ENCODE measurements at regions not wholly inside any gene's neighbourhood (a gene's known extent, or its start where the extent isn't known, plus 50 kb on each side); places are given as distances from the start of the nearest gene placed in this dataset.

GRCh38 chr1:232518349-232518748, 111.6 kb downstream of the SIPA1L2 start:
- CTCF ChIA-PET, result interaction anchor here (0.9 kb wide), 1 partner anchor 16 kb away, joined by 3 read pairs; no protein-coding TSS in a partner anchor
- Histone ChIP-seq H3K4me1 (ENCODE audit: control insufficient read depth in 1 of 2, insufficient read depth in 2 of 2, low read depth in 1 of 2, low read length in 1 of 2) (peaks cover 0 to 3% of the 10 kb centered on the region in 2 experiments; a peak in 2 of 4 replicates), H3K9ac (no peak overlapping the region), H3K4me2 (no peak overlapping the region), H3K27me3 (ENCODE audit: insufficient read depth) (no peaks in the 10 kb centered on the region), H2AFZ (ENCODE audit: low read depth) (no peak overlapping the region), H3K79me2 (ENCODE audit: insufficient read depth) (no peaks in the 10 kb centered on the region), H3K9me2 (no peaks in the 10 kb centered on the region), H4K20me1 (ENCODE audit: insufficient read depth) (no peaks in the 10 kb centered on the region), H3K9me3 (no peaks in the 10 kb centered on the region), H3K27ac (ENCODE audit: low read depth in 2 of 2, low read length in 1 of 2) (no peak overlapping the region), H3F3A (replicated peaks; ENCODE audit: insufficient read depth) (no peaks in the 10 kb centered on the region), H3K4me3 (ENCODE audit: low read depth in 2 of 2, low read length in 1 of 2) (no peak overlapping the region), H3K36me3 (replicated peaks in 1 of 2; ENCODE audit: control insufficient read depth in 1 of 2, insufficient read depth in 2 of 2, low read length in 1 of 2) (no peaks in the 10 kb centered on the region)
- DNase-seq, result no peak
- 68% methylated on average over 5 of the region's 5 CpGs for WGBS (ENCODE audit: low lambda C conversion rate)
- POLR2A ChIA-PET, result no interaction called here
- TF ChIP-seq PBX3 (IDR thresholded peaks at IDR 0.05) (no peak), REST (IDR thresholded peaks at IDR 0.05; ENCODE audit: low read depth, low read length) (no peak), TEAD4 (IDR thresholded peaks at IDR 0.05; ENCODE audit: borderline replicate concordance, insufficient read depth) (no peak), CHD2 (IDR thresholded peaks at IDR 0.05; ENCODE audit: low read length, partially characterized antibody) (no peak), FOXJ3 (CRISPR knock-in tag; IDR thresholded peaks at IDR 0.05) (no peak), ELF1 (IDR thresholded peaks at IDR 0.05) (no peak), MEF2A (IDR thresholded peaks at IDR 0.05; ENCODE audit: borderline replicate concordance, low read depth) (no peak), GATA2 (CRISPR knock-in tag; IDR thresholded peaks at IDR 0.05) (no peak), YY1 (IDR thresholded peaks at IDR 0.05; ENCODE audit: low read depth) (no peak), NFIC (IDR thresholded peaks at IDR 0.05; ENCODE audit: borderline replicate concordance) (no peak), RXRA (IDR thresholded peaks at IDR 0.05; ENCODE audit: borderline replicate concordance, low read depth) (no peak), RAD21 (IDR thresholded peaks at IDR 0.05; ENCODE audit: low read length) (no peak), CTCF (IDR thresholded peaks at IDR 0.05) (no peak), SIN3A (IDR thresholded peaks at IDR 0.05; ENCODE audit: borderline replicate concordance, low read depth, low read length) (no peak)

Data from SK-N-SH (cell line).